Mesothelial cell of epicardium (in vitro differentiated cells): ENCODE measurements at regions not wholly inside any gene's neighbourhood (a gene's known extent, or its start where the extent isn't known, plus 50 kb on each side); places are given as distances from the start of the nearest gene placed in this dataset.

Experiments used
- DNase-seq, 2 experiments: peaks; one replicate each; pipeline ENCODE4 v3.0.0; 2021; ENCODE audit warnings: low spot score in 2 of 2; ENCODE audit not compliant: unreplicated experiment in 2 of 2
- H3K27ac Mint-ChIP-seq: 2 replicates; pipeline ENCODE4 v1.8.0; 2021; ENCODE audit warnings: mixed read lengths
- H3K27me3 Mint-ChIP-seq: 2 replicates; pipeline ENCODE4 v1.8.0; 2021; ENCODE audit warnings: low read depth, mixed read lengths
- H3K36me3 Mint-ChIP-seq: 2 replicates; pipeline ENCODE4 v1.8.0; 2021; ENCODE audit warnings: mixed read lengths
- H3K4me1 Mint-ChIP-seq: 2 replicates; pipeline ENCODE4 v1.8.0; 2021; ENCODE audit warnings: mixed read lengths
- H3K4me3 Mint-ChIP-seq: 2 replicates; pipeline ENCODE4 v1.8.0; 2021; ENCODE audit warnings: mild to moderate bottlenecking, moderate library complexity, mixed read lengths
- H3K9me3 Mint-ChIP-seq: 2 replicates; pipeline ENCODE4 v1.8.0; 2021; ENCODE audit warnings: mixed read lengths
- CTCF ChIP-seq: fragments of 200-600 bp; sonication (generic); IDR thresholded peaks from one replicate; pipeline ENCODE4 v1.5.0; 2021; ENCODE audit warnings: antibody characterized with exemption; ENCODE audit not compliant: unreplicated experiment

GRCh38 chr12:85405781-85406522 is 125.9 kb downstream of the ALX1 start:
- Mint-ChIP-seq H3K9me3 (no peaks in the 10 kb centered on the region), H3K27ac (no peak overlapping the region), H3K4me1 (peaks cover 3% of the 10 kb centered on the region), H3K36me3 (no peaks in the 10 kb centered on the region), H3K27me3 (no peaks in the 10 kb centered on the region), H3K4me3 (no peak overlapping the region)
- no peak for TF ChIP-seq CTCF
- no peak for DNase-seq

DNA sequence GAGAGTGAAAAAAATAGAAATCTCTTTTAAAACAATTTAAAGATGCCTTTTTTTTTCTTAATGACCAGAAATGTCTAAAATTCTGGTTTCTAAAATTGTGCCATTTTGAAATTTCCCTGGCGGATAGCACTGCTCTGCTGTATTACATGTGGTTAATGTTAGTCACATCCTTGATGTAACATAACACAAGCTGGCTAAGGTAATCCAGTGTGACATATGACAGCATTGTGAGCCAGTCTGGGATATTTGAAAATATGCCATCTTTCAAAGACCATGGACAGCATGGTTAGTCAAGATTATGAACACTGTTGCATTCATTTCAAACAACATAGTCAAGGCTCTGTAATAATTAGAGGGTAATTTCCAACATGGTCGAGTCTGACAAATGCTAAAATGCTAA is 133.2 kb downstream of the ALX1 start:
- no peaks in the 10 kb centered on the region for H3K27me3 Mint-ChIP-seq
- H3K27ac Mint-ChIP-seq = no peak overlapping the region
- H3K4me3 Mint-ChIP-seq = no peak overlapping the region
- no peak for DNase-seq
- peaks cover 3% of the 10 kb centered on the region for H3K4me1 Mint-ChIP-seq
- TF ChIP-seq CTCF = no peak
- H3K9me3 Mint-ChIP-seq = no peaks in the 10 kb centered on the region
- no peaks in the 10 kb centered on the region for H3K36me3 Mint-ChIP-seq

DNA sequence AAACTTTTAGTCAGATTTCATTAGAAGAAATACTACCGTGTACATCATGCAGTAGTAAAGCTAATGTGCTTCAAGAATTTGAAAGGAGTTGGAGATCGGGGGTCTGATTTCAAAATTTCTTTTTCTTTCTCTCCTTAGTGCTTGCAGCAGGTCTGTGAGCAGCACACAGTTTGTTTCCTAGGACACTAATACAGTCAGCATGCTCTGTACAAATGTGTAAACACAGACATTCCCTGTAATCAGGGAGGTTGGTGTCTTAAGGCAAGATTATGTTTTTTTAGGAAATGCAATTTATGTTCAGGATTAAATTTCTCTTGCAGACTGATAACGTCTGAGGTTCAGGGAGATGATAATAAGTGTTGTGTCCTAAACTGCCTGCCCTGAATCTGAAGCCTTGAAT is 142.7 kb downstream of the ALX1 start:
- no peak for DNase-seq
- H3K36me3 Mint-ChIP-seq = no peaks in the 10 kb centered on the region
- no peaks in the 10 kb centered on the region for H3K9me3 Mint-ChIP-seq
- no peak overlapping the region for H3K4me3 Mint-ChIP-seq
- no peak overlapping the region for H3K27ac Mint-ChIP-seq
- H3K4me1 Mint-ChIP-seq = peaks cover 40% of the 10 kb centered on the region
- TF ChIP-seq CTCF = no peak
- no peaks in the 10 kb centered on the region for H3K27me3 Mint-ChIP-seq

DNA sequence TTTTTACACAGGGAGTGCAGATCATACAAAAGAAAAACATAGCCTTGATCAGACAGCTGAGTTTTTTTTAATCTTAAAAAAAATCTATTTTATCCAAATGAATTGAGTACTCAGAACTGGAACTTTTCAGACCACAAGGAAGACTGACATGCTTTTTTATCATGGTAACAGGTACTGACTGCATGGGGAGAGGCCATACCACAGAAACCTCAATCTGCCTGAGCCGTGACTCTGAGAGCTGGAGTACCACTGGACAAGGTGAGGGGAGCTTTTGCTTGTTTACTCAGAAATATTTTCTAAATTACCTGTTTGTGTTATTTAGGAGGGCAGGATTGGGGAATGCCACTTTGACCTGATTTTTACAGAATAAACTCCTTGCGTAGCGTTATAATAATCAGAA is 143.9 kb downstream of the ALX1 start:
- Mint-ChIP-seq H3K36me3 (no peaks in the 10 kb centered on the region), H3K27me3 (no peaks in the 10 kb centered on the region), H3K27ac (peak overlapping the region; percentile 68), H3K9me3 (peaks cover 4% of the 10 kb centered on the region), H3K4me1 (peaks cover 35% of the 10 kb centered on the region), H3K4me3 (no peak overlapping the region)
- TF ChIP-seq CTCF = no peak
- DNase-seq = no peak

DNA sequence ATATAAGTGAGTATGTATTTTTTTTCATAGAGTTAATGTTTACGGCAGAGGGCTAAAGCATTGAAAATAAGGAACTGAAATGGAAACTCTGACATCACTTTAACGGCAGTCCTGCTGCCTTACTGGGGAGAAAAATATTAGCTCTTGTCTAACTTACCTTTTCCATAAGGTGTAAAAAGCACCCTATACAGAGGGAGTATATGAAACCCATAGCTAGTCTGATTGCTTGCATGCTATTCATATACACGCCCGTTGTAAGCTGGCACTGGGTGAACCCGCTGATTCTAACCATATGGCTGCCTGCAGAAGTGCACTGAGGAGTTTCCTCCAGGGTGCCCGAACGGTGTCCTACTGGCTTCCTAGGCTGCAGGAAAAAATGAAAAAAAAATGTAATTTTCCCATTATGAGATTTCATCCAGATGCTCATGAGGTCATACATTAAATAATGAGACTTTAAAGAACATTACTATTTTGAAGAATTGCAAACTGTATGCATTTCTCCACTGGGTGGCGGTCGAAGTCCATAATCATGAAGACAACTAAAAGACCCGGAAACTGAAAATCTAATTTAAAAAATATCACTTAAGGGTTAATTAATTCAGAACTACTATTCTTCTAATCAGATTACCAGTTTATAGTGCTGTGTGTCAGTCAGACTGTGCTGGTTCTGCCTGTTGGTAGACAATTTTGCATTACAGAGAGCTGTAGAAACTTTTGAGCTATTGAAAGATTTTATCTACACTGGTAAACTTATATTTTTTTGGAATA is 144.7 kb downstream of the ALX1 start:
- H3K4me1 Mint-ChIP-seq = peaks cover 31% of the 10 kb centered on the region
- peak; percentile 59 for TF ChIP-seq CTCF
- DNase-seq = no peak
- H3K36me3 Mint-ChIP-seq = no peaks in the 10 kb centered on the region
- H3K27ac Mint-ChIP-seq = no peak overlapping the region
- no peaks in the 10 kb centered on the region for H3K27me3 Mint-ChIP-seq
- H3K9me3 Mint-ChIP-seq = peaks cover 4% of the 10 kb centered on the region
- H3K4me3 Mint-ChIP-seq = no peak overlapping the region
